KG1 (cell line): ENCODE measurements at regions not wholly inside any gene's neighbourhood (a gene's known extent, or its start where the extent isn't known, plus 50 kb on each side); places are given as distances from the start of the nearest gene placed in this dataset.

Experiments
- DNase-seq: peaks from one replicate; lab custom pipeline; 2025; lab: John Stamatoyannopoulos, UW

DNA sequence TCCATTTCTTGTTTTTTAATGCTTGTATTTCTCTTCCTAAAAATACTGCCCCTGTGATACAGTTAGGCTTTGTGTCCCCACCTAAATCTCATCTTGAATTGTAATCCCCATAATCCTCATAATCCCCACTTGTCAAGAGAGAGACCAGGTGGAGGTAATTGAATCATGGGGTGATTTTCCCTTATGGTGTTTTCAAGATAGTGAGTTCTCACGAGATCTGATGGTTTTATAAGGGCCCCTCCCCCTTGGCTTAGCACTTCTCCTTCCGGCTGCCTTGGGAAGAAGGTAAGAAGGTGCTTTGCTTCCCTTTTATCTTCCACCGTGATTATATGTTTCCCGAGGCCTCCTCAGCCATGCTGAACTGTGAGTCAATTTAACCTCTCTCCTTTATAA, 227.4 kb downstream of the MAN2A1 start:
- no peak for DNase-seq

DNA sequence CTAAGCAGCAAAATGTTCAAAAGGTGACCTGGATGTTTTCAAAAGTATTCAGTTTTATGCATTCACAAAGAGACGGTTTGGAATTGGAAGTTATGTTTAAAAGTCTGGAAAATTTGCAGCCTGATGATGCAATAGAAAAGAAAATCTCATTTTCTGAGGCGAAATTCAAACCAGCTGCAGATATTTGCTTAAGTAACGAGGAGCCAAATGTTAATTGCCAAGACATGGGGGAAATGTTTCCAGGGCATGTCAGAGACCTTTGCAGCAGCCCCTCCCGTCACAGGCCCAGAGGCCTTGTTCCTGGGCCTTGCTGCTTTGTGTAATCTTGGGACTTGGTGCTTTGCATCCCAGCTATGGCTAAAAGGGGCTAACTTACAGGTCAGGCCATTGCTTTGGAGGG, 228.2 kb downstream of the MAN2A1 start:
- DNase-seq, result no peak

DNA sequence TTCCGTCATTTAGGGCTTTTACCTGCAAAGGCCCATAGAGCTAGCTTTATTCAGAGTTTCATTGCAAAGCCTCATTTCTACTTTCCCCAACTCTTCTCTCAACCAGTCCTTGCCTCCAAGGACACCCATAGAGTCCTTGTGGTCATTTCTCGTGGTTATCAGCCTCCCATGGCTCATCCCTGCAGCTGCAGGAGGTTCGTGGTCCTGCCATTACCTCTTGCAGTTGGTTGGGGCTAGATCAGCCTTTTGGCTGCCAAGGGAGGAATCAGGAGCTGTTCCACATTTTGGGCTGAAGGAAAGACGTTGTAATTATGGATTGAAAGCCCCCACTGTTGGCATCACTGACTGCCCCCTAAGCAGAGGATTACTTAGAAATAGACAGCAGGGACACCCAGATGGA, 231.0 kb downstream of the MAN2A1 start:
- no peak for DNase-seq

DNA sequence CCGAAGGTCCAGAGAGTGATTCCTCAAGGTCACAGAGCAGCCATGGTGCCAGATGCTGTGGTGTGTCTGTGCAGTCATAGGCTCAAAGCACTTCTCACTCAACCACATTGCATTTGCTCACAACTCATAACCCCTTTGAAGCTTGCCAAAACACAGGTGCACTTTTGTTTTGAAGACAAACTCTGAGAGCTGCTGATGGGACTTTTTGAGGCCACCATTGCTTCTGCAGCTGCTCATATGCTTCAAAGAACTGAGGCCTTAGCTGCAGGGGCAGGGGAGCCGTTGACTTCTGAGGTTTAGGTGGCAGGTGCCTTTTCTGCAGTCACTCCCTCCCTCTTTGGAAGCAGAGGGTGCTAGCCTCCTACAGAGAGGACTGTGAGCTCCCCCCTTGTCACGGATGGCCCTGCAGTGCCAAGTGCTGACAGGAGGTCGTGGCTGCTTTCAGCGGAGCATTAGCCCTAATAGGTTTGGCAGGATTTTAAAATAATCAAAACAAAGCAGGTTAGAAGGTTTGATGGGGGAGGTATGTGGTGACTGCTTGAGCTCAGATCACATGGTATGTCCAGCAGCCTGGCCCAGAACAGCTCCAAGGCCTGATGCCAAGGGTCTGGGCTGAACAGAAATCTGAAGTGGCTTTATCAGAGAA, 232.1 kb downstream of the MAN2A1 start:
- no peak for DNase-seq

DNA sequence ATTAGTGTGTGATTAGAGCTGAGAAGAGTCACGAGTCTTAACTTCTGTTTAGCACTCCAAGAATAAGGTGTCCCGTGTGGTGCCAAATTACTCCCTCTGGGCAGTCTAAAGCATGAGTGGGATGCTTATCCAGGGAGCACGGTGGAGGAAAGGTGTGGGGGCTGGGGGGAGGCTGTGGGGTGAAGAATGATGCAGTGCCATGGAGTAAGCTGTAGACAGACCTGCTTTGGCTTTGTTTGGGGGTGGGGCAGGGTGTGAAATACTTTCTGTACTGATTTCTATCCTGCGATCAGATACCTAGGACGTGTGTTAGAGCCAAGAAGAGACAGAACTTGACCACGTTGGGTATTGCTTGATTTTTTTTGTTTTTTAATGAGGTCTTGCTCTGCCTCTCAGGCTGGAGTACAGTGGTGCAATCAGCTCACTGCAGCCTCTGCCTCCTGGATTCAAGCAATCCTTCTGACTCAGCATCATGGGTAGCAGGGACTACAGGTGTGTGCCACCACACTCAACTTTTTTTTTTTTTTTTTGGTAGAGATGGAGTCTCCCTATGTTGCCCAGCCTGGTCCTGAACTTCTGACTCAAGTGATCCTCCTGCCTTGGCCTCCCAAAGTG, 232.8 kb downstream of the MAN2A1 start:
- no peak for DNase-seq

DNA sequence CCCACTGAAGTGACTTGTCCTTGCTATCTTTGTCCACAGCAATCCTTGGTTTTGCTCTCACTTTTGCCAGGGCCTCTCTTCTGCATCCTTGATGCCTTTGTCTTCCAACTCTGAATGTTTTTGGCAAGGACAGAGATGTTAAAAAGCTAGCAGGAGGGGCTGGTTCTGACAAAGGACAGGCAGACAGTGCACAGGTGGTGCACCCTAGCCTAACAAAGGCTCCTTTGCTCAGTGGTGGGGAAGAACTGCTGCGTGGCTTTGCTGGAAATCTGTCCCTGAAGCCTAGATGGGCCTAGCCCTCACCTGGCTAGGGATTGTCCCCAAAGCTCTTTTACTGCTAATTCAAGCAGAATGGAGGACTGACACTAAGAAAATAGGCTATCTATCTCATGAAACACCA, 233.5 kb downstream of the MAN2A1 start:
- no peak for DNase-seq

DNA sequence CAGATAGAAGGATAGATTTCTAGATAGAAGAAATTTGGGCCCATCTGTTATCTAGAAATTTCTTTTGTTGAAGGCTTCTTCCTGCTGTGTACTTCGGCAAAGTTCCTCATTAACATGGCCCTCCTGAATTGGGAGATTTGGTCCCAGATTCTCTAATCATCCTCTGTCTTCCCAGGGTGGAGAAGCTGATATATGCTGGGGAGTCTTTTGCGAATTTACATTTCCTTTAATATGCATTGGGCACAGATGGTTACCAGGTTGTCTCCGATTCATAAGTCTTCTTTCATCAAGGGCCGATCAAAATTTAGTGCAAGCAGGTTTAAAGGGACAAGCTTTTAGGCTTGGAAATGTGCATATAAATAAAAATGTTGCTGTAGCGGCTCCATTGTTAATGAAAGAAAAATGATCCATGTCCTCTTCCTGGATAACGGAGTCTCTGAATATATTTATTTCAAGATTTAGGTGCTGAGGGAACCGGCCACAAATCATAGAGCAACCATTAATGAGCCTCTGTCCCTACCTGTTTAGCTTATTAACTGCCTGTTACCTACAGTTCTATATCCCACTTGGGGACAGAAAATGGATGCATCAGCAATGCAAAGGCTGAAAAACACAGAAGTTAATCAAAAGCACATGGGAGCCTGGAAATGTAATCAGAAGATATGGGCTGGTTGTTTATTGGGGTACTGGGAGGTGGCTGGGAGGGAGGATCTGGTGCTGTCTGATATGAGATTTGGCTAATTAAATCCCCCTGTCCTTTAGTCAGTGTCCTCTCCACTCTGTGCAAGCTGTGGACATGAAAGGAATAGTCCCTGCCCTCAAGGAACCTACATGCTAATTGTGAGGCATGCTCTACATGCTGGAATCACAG, 234.7 kb downstream of the MAN2A1 start:
- DNase-seq, result no peak

DNA sequence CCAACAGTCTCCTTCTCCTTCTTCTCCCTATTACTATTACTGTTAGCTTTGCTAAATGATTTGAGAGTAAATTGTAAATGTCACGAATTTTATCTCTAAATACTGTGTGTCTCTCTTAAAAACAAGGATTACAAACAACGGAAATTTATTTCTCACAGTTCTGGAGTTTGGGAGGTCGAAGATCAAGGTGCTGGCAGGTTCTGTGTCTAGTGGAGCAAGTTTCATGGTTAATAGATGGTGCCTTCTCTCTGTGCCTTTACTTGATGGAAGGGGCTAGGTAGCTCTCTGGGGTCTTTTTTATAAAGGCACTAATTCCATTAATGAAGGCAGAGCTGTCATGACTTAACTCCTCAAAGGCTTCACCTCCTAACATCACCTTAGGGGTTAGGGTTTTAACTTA, 237.9 kb downstream of the MAN2A1 start:
- no peak for DNase-seq

DNA sequence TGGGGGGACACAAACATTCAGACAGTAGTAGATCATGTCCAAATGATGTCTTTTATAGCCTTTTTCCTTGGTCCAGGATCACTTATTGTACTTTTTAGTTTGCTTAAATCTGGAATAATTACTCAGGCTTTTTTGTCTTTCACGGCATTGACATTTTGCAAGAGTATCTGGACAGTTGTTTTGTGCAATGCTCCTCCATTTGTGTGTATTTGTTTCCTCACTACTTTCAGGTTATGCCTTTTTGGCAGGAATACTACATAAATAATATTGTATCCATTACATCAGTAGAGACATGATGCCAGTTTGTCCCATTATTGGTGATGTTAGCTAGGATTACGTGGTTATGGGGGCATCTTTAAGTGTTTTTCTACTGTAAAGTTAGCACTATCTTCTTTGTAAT, 238.3 kb downstream of the MAN2A1 start:
- DNase-seq, result no peak

DNA sequence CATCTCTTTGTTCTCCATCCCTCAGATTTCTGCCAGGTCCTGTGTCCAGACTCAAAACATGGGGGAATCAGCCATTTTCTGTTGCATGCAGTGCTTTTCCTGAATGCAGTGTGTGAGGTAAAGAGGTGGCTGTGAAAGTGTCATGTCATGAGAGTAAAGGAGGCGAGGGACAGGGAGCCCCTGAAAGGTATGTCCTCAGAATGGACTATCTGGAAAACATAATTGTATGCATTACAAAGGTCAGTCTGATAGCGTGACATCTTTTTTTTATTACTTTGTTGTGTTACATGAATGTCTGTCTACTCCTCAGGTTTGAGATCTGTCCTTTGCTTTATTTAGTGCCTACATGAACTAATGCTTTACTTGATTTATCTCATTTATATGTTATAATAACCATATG, 239.1 kb downstream of the MAN2A1 start:
- no peak for DNase-seq

DNA sequence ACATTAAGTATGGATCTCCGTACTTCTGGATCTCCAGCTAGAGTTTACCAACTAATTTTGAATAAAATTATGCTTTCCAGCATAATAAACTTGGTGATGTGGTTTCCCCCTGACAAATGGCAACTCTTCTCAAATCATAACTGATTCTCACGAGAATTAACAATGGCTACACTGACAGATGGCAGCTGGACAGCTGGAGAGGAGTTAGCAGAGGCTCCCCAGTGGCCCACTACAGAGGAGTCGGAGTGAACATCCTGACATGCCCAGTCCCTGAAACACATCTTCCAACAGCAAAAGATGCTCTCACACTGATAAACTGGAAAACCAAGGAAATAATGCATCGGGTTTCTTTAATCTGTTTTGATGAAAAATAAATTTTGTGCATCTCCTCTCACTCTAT, 239.6 kb downstream of the MAN2A1 start:
- no peak for DNase-seq

DNA sequence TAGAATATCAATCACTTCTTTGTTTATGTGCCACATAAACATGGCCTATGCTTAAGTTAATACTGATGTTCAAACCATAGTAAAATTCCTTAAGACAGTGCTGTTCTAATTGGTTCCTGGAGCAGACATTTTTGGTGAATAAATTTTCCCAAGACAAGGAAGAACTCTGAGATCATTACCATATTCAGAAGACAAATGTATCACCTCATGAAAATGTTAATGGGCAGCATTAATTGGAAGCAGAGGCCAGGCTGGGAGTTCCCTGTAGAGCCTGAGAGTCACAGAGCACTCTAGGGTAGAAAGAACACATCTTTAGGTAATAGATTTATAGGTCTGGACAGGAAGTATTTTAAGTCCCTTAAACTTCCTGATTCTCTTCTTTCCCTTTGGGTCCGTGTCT, 240.2 kb downstream of the MAN2A1 start:
- no peak for DNase-seq

DNA sequence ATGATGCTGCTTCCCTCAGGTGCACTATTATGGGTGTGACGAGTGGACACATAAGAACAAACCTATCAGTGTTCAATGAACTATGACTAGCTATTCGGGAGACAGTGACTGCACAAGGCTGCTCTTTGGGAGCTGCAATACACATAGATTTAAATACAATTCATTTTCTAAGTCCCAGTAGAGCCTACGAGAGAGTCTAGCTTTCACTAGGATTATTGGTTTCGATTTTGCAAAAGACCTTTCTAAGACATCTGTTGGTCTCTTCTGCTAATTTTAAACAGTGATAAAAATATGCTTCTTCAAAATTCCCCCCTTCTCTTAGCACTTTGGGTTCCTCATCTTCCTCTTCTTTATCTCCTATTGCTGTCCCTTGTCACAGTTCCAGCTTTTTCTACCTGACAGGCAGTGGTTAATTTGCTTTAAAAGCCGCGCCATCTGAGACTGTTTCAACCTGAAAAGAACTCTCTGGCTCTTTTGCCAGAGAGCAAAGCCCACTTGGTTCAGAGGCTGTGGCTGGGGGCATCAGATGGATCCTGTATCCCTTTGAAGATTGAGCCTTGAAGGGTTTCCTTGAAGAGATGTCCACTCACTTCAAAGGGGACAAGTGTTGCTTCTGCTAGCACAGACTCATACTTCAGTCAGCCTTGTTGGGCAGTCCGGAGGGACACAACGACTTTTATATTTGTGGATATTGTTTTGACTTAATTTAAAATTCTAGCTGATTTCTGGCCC, 241.5 kb downstream of the MAN2A1 start:
- DNase-seq, result no peak

DNA sequence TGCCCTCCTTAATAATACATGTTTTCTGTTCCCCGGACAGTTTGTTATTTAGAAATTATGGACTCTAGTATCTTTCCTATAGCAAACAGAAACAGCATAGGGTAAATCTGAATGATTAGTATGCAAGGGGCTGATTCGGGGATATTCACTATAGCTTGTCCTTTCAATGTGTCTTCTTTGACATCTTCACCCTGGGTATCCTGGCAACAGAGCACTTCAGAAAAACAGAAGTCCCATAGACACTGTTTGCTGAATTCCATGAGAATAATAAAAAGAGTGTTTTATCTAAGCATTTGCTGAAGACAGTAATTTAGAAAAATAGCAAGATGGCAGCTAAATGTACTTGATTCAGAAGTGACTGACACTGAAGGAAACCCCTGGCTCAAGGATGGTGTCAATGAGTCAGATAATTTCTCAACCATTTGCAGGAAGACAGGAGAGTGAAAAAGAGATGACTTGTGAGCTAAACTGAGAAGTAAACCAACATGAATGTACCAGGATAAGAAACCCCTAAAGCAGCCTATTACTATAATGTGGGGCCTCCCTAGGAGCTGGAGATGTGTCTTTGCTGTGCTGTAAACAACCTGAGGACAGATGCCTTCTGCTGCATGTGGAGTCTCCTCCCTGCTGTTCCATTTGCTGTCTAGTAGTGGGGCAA, 246.2 kb downstream of the MAN2A1 start:
- DNase-seq, result no peak

DNA sequence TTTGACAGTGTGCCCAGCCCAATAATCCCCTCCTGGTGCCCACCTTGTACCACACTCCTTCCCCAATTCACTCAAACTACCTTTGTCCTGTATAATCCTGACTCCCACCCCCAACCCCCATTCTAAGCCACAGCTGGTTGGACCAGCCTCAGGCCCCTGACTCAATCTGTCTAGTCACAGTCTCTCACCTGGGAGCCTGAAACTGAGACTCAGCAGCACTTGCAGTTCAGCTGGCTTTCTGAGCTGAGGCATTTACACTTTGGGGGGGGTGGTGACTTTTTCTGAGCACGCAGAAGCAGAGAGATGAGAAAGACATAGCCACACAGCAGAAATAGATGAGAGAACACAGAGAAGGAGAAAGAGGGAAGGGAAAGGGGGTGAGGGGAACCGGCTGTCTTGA, 247.3 kb downstream of the MAN2A1 start:
- no peak for DNase-seq

DNA sequence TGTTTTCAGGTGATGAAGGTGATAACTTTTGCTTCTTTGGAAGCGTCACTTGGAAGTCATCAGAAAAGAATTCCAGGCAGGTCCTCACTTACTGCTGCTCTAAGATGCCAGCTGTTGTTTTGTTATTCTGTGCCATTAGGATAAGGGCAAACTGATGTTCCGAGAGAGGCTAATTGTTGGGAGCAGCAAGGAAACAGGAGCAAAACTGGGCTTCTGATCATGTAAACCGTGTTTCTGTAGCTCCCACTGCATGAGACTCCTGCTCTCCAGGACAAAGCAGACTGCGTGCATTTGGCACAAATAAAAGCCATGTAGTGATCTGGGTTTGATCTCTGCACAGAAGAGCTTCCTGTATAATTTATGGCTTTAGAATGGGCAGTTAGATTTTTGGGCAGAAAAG, 248.2 kb downstream of the MAN2A1 start:
- no peak for DNase-seq

DNA sequence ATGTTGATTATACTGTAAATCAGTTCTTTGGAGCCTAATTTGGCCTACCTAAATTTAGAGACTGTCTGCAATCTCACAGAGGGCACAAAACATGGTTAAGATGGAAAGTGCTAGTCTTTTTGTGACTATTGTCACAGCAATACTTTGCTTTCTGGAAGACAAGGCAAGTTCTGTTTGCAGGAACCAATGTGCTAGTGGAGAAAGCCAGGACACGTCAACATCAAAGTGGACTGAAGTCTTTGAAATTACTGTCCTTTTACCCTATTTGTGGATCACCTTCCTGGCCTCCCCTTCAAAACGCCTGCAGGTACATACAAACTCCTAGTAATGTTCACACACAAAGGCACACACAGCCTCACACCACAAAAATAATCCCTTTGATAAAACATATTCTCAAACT, 248.7 kb downstream of the MAN2A1 start:
- no peak for DNase-seq

DNA sequence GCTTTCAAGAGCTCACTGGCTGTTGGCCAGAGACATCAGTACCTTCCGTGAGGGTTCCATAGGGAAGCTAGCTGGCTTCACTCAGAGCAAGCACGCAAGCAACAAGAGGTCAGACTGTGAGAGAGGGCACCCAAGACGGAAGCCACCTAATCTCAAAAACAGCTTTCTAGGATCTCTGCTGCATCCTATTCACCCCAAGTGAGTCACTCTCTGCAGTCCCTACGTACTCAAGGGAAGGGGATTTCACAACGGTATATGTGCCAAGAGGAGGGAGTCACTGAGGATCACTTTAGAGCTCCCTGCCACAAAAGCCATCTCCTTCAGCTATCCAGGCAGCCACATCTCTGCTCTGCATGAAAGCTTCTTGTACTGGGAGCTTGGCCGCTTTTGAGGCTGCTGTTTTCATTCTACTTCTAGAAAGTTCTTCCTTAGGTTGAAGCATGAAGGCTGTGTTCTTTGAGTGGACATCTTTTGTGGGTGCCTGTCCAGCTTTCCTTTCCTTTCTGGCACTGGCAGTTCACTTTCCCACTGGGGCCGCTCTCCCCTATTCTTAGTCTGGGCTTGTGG, 249.5 kb downstream of the MAN2A1 start:
- DNase-seq, result no peak

DNA sequence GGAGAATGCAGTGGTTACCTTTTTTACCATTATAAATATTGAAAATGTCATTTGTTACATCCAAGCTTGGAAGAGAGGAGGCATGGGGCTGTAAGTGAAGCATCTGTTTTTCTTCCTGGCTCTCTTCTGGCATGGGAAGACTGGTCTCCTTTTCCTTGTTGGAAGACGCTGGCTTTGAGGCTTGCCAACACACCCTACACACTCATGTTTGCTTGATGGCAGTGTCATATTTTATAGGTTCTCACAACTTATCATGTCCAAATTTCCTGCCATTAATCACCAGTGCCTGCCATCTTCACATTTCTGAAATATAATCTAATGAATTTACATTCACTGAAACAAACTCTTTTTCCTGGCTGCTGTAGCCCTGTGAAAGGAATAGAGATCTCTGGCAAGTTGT, 252.9 kb downstream of the MAN2A1 start:
- DNase-seq, result no peak

DNA sequence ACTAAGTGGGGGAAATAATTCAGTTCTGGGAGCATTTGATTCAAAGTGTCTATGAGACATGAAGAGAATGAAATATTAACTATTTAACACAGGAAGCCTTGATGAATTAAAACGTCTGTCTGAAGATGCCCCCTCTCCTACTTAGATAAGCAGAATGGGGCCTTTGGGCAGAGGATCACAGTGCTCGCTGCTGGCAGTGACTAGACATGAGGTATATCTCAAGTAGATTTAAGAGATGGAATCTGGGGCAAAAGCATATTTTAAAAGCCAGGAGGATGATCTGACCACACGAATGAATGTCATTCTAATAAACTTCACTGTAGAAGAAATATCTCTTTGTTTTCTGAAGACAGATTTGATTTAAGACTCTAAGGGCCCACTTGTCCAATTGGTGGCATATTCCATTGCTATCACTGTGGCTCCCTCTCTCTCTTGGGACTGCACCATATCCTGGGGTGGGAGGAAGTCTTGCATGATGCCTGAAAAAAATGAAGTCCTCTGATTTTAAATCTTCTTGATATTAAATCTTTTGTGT, 254.0 kb downstream of the MAN2A1 start:
- DNase-seq, result no peak

DNA sequence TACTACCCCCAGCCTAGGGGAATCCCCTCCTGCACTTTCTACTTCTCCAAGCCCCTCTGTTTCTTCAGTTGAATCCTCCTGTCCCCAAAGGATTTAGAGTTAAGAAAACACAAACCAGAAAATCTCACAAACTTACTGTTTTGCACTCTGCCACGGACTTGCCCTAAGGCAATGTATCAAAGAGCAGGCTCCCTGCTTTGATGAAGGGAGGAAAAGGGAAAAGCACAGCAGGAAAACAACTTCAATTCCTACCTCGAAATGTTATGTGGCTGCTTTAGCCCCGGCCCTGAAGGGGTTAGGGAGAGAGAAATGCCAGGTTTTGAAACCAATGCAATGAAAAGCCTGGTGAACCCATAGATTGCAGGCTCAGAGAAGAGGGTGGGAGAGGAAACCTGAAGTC, 254.7 kb downstream of the MAN2A1 start:
- DNase-seq, result no peak
